GM18907 (cell line): ENCODE measurements at regions not wholly inside any gene's neighbourhood (a gene's known extent, or its start where the extent isn't known, plus 50 kb on each side); places are given as distances from the start of the nearest gene placed in this dataset.

ENCODE experiments used
- ATAC-seq: cut with Tn5 transposase; IDR thresholded peaks from one replicate; pipeline ENCODE4 v1.9.1; 2021; ENCODE audit warnings: mild to moderate bottlenecking, moderate library complexity; ENCODE audit not compliant: unreplicated experiment

DNA sequence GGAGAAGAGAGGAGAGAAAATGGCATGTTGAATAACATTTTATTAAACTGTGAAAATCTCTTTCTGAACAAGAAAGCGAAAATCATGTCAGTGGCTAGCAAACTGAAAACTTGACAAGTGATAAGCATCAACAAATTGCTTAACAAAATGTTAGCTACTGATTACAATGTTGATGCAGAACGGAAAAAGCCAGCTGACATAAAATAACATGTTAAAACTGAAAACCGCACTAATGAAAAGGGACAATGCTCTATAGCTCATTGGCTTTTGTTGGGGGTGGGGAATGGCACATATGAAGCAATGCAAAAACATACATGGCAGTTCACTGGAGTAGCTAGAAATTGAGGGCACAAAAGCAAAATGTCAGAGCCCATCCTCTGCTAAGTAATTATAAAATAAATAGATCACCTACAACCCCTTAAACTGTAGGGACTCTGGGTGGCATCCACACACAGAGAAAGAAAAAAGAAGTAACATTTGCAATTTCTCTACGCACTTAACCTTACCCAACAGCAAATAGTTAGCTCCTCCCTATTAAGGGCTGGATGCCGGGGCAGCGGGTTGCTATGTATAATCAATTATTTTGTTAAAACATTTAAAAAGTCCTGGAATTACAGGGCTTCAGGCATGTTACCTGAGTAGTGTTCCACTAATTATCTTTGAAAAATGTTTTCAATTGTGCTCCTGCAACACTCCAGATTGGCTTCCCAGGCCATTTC lies 129.2 kb upstream of the USP15 start:
- no peak for ATAC-seq

DNA sequence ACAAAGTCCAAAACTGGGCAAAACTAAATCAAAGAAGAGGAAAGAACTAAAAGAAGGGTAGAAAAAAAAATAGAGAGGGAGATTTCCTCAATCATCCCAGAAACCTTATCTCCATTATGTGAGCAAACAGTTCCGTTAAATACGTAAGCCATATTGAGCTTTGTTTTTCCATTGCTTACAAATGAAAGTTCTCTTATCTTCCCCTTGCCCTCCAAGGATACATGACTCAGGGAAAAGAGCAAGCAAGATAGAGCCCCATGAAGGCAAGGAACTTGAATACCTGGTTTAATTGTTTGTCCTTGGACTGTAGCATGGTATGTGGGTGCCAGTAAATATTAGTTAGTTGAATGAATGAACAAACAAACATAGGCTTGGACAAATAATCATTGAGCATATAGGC lies 126.8 kb upstream of the USP15 start:
- ATAC-seq, result no peak

- ATAC-seq, result no peak
These were observed 124.5 kb upstream of the USP15 start for GRCh38 chr12:62135553-62136200.

DNA sequence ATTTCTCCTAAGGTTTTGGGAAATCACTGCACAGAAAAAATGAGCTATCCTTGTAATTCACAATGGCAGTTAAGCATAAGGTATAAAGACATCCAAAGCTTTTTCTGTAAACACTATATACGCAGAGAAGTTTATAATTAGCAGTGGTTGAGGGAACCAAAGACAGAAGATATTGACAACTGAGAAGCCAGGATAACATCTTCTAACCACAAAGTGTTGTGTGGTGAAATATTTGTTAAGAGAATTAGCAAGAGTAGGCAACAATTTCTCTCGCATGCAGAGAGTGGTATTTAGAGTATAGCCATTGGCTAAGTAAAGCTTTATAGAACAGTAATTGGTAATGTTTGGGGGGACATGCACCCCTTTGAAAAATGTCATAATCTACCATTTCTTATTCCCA lies 123.7 kb upstream of the USP15 start:
- no peak for ATAC-seq

- no peak for ATAC-seq
These were observed 121.7 kb upstream of the USP15 start for GRCh38 chr12:62138527-62138926.

DNA sequence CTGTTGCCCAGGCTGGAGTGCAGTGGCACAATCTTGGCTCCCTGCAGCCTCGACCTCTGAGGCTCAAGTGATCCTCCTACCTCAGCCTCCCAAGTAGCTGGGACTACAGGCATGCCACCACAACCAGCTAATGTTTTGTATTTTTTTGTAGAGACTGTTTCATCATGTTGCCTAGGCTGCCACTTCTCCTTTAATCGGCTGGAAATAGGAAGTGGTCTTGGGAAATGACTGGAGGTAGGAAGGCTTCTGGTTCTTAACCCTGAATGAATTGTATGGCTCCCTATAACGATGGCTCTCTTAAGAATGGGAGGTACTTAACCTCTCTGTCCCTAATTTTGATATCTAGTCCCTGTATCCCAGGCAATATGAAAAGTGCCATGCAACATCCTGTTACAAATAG lies 113.9 kb upstream of the USP15 start:
- ATAC-seq, result no peak

DNA sequence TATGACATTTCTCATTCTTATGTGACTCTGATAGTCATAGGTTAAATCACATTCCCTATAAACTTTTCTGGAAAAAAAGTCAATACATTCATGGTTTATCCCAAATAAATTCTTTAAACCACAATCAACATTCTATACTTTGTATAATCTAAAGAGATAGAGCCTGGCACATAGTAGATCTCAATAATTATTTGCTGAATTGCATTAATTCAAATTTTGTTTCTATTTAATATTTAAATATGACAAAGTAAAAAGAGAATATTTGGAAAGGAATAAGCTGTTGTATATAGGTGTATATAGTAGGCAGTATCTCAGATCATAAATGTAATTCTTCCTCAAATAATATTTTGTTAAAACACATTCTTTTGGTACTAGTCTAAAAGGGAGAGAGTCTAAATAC lies 102.2 kb upstream of the USP15 start:
- ATAC-seq, result no peak

DNA sequence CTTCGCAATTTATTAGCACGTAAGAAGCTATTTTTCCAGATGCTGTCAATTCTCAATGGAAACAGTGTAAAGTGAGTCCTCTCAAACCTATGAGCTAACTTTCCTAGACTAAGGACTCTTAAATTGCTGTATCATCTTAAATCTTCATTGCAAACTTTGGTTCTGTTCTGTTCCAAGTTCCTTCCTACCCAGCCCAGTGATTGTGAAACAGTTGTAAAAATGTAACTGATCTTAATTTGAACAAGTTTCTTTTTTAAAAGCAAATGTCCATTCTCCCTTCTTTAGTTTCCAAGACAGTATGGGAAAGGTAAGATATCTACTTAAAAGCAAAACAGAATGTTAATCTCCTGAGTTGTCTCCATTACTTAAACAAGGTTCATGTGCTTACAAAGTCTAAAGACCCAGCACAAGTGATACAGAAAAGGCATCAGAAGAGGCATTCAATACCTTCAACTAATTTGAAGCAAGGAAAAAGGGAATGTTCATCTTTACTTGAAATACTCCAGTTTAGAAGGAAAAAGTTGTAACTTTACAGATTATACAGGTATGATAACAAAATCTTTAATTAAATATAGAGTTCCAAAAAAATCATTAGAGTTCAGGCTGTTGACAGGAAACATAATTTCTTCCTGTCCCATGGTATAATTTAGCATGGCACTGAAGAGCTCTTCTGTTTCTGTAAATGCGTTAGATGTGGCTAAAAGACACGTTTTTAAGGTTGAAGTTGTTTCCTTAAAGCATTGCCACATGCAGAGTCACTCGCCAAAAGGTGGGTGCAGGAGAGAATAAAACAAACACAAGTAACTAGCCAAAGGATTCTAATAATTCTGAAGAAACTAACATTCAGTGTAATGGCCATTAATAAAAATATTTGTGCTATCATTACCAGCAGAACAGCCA lies 101.5 kb upstream of the USP15 start:
- ATAC-seq, result no peak

GRCh38 chr12:62162214-62162613 lies 98.0 kb upstream of the USP15 start:
- no peak for ATAC-seq

DNA sequence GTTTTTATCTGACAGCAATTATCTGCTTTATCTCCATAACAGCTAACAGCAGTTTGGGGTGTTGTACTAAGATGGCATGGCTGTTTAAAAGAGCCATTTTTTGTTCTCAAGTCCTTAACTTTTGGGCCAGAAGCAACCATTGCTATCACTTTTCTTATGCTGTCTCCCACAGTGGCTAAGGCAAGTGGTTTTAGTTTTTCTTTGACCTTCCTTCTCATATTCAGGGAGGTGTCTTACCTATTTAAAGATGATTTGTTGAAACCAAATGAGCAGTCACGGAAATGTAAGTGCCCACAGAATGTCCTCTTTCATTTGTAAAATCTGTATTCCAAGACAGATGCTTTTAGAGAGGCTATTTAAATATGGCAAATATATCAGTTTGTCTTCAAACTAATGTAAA lies 96.8 kb upstream of the USP15 start:
- ATAC-seq, result no peak

- ATAC-seq, result no peak
These were observed 96.2 kb upstream of the USP15 start for GRCh38 chr12:62164036-62164435.

- no peak for ATAC-seq
These were observed 93.7 kb upstream of the USP15 start for GRCh38 chr12:62166525-62166924.

DNA sequence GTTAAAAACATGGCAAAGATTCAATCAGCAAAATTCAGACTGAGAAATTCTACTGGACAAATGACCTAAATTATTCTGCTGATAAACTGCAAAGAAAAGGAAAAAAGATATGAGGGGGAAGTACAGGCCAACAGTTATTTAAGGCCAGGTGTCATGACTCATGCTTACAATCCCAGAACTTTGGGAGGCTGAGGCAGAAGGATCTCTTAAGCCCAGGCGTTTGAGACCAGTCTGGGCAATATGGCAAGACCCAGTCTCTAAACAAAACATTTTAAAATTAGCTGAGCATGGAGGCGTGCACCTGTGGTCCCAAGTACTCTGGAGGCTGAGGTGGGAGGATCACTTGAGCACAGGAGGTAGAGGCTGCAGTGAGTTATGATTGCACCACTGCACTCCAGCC lies 91.8 kb upstream of the USP15 start:
- ATAC-seq, result no peak

GRCh38 chr12:62170241-62170640 lies 90.0 kb upstream of the USP15 start:
- ATAC-seq, result no peak

GRCh38 chr12:62190689-62191490 lies 69.3 kb upstream of the USP15 start:
- no peak for ATAC-seq

GRCh38 chr12:62191491-62192179 lies 68.6 kb upstream of the USP15 start:
- no peak for ATAC-seq

DNA sequence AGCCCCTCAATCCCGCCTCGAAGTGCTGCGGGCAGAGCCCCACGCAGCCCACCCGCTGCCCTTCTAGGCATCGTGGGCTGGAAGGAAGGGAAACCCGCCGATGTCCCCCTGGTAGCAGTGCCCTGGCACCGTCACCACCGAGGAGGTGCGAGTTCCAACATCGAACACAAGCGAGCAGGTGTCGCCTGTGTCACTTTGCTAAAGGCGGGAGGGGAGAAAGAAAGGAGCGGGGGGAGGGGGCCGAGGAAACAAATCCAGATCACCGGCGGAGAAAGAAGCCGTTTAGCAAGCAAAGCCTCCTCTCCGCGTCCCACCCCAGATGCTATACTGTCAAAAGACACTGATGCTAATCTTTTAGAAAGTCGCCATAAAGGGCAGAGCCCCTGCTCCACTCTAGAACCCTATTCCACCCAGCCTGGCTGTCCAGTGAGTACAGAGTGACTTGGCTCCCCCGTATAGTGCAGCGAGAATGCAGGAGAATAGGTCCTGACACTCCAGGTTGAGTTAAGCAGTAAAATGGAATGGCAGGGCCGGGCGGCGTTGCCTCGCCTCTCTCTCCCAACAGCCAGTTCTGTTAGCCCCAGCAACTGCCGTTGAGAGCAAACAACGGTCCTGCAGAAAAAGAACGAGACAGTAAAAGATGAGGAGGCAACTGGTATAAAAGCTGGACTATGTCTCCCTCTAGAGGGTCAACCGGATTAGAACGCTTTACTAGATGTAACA lies 67.9 kb upstream of the USP15 start:
- ATAC-seq, result peak; percentile 96

DNA sequence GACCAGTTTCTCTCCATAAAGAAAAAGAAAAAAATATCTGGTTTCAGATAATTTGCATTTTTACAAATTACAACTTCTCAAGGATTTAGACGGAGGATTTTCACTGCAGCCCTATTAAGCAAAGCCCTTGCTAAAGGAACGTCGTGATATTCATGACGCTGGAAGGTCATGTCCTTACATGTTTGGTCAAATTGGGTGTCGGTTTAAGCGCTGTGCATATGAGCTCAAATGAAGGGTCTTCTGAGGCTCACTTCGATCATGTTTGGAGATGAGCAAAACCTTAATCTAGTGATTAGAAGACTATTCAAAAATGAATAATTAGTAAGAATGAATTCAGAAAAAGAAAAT lies 67.3 kb upstream of the USP15 start:
- ATAC-seq, result peak; percentile 28

- no peak for ATAC-seq
These were observed 66.2 kb upstream of the USP15 start for GRCh38 chr12:62194031-62194430.

DNA sequence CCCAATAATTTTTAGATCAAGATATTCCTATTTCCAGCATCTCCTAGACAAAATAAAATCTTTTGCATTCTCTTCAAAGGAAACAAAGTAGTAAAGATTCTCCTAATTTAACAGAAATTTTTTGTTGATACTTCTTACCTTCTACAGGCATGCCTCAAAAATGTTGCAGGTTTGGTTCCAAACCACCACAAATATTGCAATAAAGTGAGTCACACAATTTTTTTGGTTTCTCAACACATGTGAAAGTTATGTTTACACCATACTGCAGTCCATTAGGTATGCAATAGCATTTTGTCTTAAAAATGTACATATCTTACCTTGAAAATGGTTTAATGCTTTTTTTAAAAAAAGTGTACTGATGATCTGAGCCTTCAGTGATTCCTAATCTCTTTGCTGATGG lies 65.6 kb upstream of the USP15 start:
- no peak for ATAC-seq
